GM23338 (cell line): ENCODE measurements at regions not wholly inside any gene's neighbourhood (a gene's known extent, or its start where the extent isn't known, plus 50 kb on each side); places are given as distances from the start of the nearest gene placed in this dataset.

Experiments used
- ATAC-seq: fragments of 200-7000 bp; cut with Tn5 transposase; 3 replicates; pipeline ENCODE4 v1.9.1; 2020
- DNase-seq: peaks from one replicate; pipeline ENCODE4 v3.0.0-alpha.2; 2015; ENCODE audit warnings: low spot score
- H2AFZ ChIP-seq: fragments of 200-600 bp; sonication (generic); 2 replicates; pipeline ENCODE4 v1.8.0; 2016; ENCODE audit warnings: antibody characterized with exemption, mild to moderate bottlenecking, moderate library complexity
- H3F3A ChIP-seq: fragments of 200-600 bp; sonication (generic); replicated peaks from 2 replicates; pipeline ENCODE4 v1.8.0; 2017; ENCODE audit warnings: antibody characterized with exemption, mixed run types, low read depth
- H3K27ac ChIP-seq: fragments of 200-600 bp; sonication (generic); 2 replicates; pipeline ENCODE4 v1.6.1; 2016; ENCODE audit warnings: low read depth
- H3K27me3 ChIP-seq: fragments of 200-600 bp; sonication (generic); 2 replicates; pipeline ENCODE4 v1.8.0; 2016; ENCODE audit warnings: mild to moderate bottlenecking, mixed run types, moderate library complexity; ENCODE audit not compliant: insufficient read depth
- H3K36me3 ChIP-seq: fragments of 200-600 bp; sonication (generic); 2 replicates; pipeline ENCODE4 v1.8.0; 2016; ENCODE audit warnings: mild to moderate bottlenecking; ENCODE audit not compliant: insufficient read depth
- H3K4me1 ChIP-seq: fragments of 200-600 bp; sonication (generic); 2 replicates; pipeline ENCODE4 v1.8.0; 2016; ENCODE audit warnings: mild to moderate bottlenecking, moderate library complexity; ENCODE audit not compliant: insufficient read depth
- H3K4me2 ChIP-seq: fragments of 200-600 bp; sonication (generic); 2 replicates; pipeline ENCODE4 v1.7.1; 2017; ENCODE audit warnings: mixed run types
- H3K4me3 ChIP-seq: fragments of 200-600 bp; sonication (generic); 2 replicates; pipeline ENCODE4 v1.6.1; 2016; ENCODE audit warnings: mixed run types
- H3K79me2 ChIP-seq: fragments of 200-600 bp; sonication (generic); replicated peaks from 2 replicates; pipeline ENCODE4 v1.8.0; 2017; ENCODE audit warnings: mild to moderate bottlenecking; ENCODE audit not compliant: insufficient read depth
- H3K9me2 ChIP-seq: fragments of 200-600 bp; sonication (generic); 2 replicates; pipeline ENCODE4 v1.8.0; 2017; ENCODE audit not compliant: insufficient read depth
- H4K20me1 ChIP-seq: fragments of 200-600 bp; sonication (generic); replicated peaks from 2 replicates; pipeline ENCODE4 v1.8.0; 2017; ENCODE audit warnings: mild to moderate bottlenecking; ENCODE audit not compliant: insufficient read depth
- H3K27ac Mint-ChIP-seq: 2 replicates; pipeline ENCODE4 v1.8.0; 2020; ENCODE audit warnings: inconsistent platforms, mild to moderate bottlenecking, moderate library complexity, mixed read lengths
- H3K27me3 Mint-ChIP-seq: 3 replicates; pipeline ENCODE4 v1.8.0; 2022; ENCODE audit warnings: low read depth, mild to moderate bottlenecking, moderate library complexity, mixed read lengths, inconsistent platforms; ENCODE audit not compliant: insufficient read depth, poor library complexity
- H3K36me3 Mint-ChIP-seq: 3 replicates; pipeline ENCODE4 v1.8.0; 2021; ENCODE audit warnings: low read depth, mild to moderate bottlenecking, inconsistent platforms, moderate library complexity, mixed read lengths
- H3K4me1 Mint-ChIP-seq: 3 replicates; pipeline ENCODE4 v1.8.0; 2020; ENCODE audit warnings: mild to moderate bottlenecking, inconsistent platforms, mixed read lengths
- H3K4me3 Mint-ChIP-seq: 3 replicates; pipeline ENCODE4 v1.8.0; 2021; ENCODE audit warnings: moderate library complexity, mild to moderate bottlenecking, inconsistent platforms, mixed read lengths
- H3K9me3 Mint-ChIP-seq: 3 replicates; pipeline ENCODE4 v1.8.0; 2020; ENCODE audit warnings: moderate library complexity, mild to moderate bottlenecking, inconsistent platforms, mixed read lengths
- CREB1 ChIP-seq: fragments of 250-450 bp; sonication (Bioruptor Pico); IDR thresholded peaks from 2 replicates; pipeline ENCODE4 v1.5.0; 2020; ENCODE audit warnings: low read depth, mild to moderate bottlenecking, moderate library complexity
- EZH2 ChIP-seq: fragments of 200-600 bp; sonication (generic); IDR thresholded peaks from one replicate; pipeline ENCODE4 v1.8.0; 2017; ENCODE audit warnings: antibody characterized with exemption, mild to moderate bottlenecking, low read depth; ENCODE audit not compliant: unreplicated experiment
- POLR2AphosphoS5 ChIP-seq: IDR thresholded peaks from 2 replicates; pipeline ENCODE4 v1.6.1; 2016; ENCODE audit warnings: antibody characterized with exemption, low read depth
- REST ChIP-seq: IDR thresholded peaks from one replicate; pipeline ENCODE4 v1.6.1; 2018; ENCODE audit warnings: antibody characterized with exemption; ENCODE audit not compliant: unreplicated experiment
- STAT1 ChIP-seq: IDR thresholded peaks from one replicate; pipeline ENCODE4 v1.6.1; 2016; ENCODE audit warnings: antibody characterized with exemption; ENCODE audit not compliant: unreplicated experiment
- ZNF114 ChIP-seq: fragments of 250-450 bp; sonication (Bioruptor Pico); IDR thresholded peaks from 2 replicates; pipeline ENCODE4 v1.5.0; 2020; ENCODE audit warnings: mild to moderate bottlenecking, moderate library complexity
- ZNF331 ChIP-seq: fragments of 250-450 bp; sonication (Bioruptor Pico); IDR thresholded peaks from 2 replicates; pipeline ENCODE4 v1.5.0; 2020; ENCODE audit warnings: low read depth, mild to moderate bottlenecking, moderate library complexity
- ZNF462 ChIP-seq: fragments of 250-450 bp; sonication (Bioruptor Pico); IDR thresholded peaks from 2 replicates; pipeline ENCODE4 v1.5.0; 2020; ENCODE audit warnings: mild to moderate bottlenecking, moderate library complexity

- no peak for TF ChIP-seq ZNF462
- no peak for TF ChIP-seq CREB1
- no peak for TF ChIP-seq STAT1
- no peak for TF ChIP-seq EZH2
- TF ChIP-seq ZNF331 (CRISPR knock-in tag): no peak
- no peak for TF ChIP-seq POLR2AphosphoS5
- TF ChIP-seq ZNF114 (CRISPR knock-in tag): no peak
Observed at GRCh38 chrX:28133763-28134162, 152.5 kb upstream of the DCAF8L1 start (continued).

- no peaks in the 10 kb centered on the region for H3K36me3 Mint-ChIP-seq
- peaks cover 4% of the 10 kb centered on the region; the same call in 1 of the 2 replicates for H4K20me1 ChIP-seq
- H3K79me2 ChIP-seq: no peaks in the 10 kb centered on the region
- H3K27me3 ChIP-seq: peaks cover 82% of the 10 kb centered on the region
- H3F3A ChIP-seq: no peaks in the 10 kb centered on the region
- H3K36me3 ChIP-seq: no peaks in the 10 kb centered on the region
- DNase-seq (no peak), ATAC-seq (no peak)
- peaks cover 65% of the 10 kb centered on the region for H3K27me3 Mint-ChIP-seq
- H3K4me3 Mint-ChIP-seq: no peak overlapping the region
- no peaks in the 10 kb centered on the region; the same call in 2 of the 3 replicates for H3K9me3 Mint-ChIP-seq
- no peak for TF ChIP-seq REST
- H3K4me3 ChIP-seq: no peak overlapping the region
- H3K27ac Mint-ChIP-seq: no peak overlapping the region
- H2AFZ ChIP-seq: no peak overlapping the region
- H3K4me2 ChIP-seq: no peak overlapping the region
- no peak overlapping the region for H3K27ac ChIP-seq
- no peaks in the 10 kb centered on the region for H3K9me2 ChIP-seq
- no peaks in the 10 kb centered on the region for H3K4me1 ChIP-seq
- peaks cover 7% of the 10 kb centered on the region; the same call in 2 of the 3 replicates for H3K4me1 Mint-ChIP-seq
Observed at GRCh38 chrX:28127662-28128061, 146.4 kb upstream of the DCAF8L1 start.
